Neural cell (in vitro differentiated cells): ENCODE measurements at regions not wholly inside any gene's neighbourhood (a gene's known extent, or its start where the extent isn't known, plus 50 kb on each side); places are given as distances from the start of the nearest gene placed in this dataset.

ENCODE experiments used
- H2AFZ ChIP-seq: fragments of 200-600, 300-800 bp; sonication (generic), shearing (Covaris generic); 2 replicates; pipeline ENCODE4 v1.6.0; 2014; ENCODE audit warnings: low read depth, mild to moderate bottlenecking, antibody characterized with exemption, low read length, moderate library complexity
- H3F3A ChIP-seq: fragments of 200-600 bp; shearing (Covaris generic); 2 replicates; pipeline ENCODE4 v1.6.1; 2016; ENCODE audit warnings: mild to moderate bottlenecking, moderate library complexity, mixed read lengths, antibody characterized with exemption, low read length; ENCODE audit not compliant: insufficient read depth, poor library complexity, severe bottlenecking
- H3K27ac ChIP-seq: fragments of 200-600, 300-800 bp; sonication (generic), shearing (Covaris generic); 2 replicates; pipeline ENCODE4 v1.5.1; 2014; ENCODE audit warnings: mild to moderate bottlenecking, low read length, moderate library complexity
- H3K27me3 ChIP-seq: fragments of 300-800, 200-600 bp; sonication (generic), shearing (Covaris generic); 2 replicates; pipeline ENCODE4 v1.6.0; 2014; ENCODE audit warnings: mild to moderate bottlenecking, low read depth, low read length, moderate library complexity; ENCODE audit not compliant: insufficient read depth
- H3K36me3 ChIP-seq: fragments of 300-800, 200-600 bp; sonication (generic), shearing (Covaris generic); 2 replicates; pipeline ENCODE4 v1.5.1; 2014; ENCODE audit warnings: mild to moderate bottlenecking, antibody characterized with exemption, low read length, moderate library complexity; ENCODE audit not compliant: insufficient read depth
- H3K4me2 ChIP-seq: fragments of 300-800, 200-600 bp; sonication (generic), shearing (Covaris generic); 2 replicates; pipeline ENCODE4 v1.6.0; 2014; ENCODE audit warnings: mild to moderate bottlenecking, low read length
- H3K4me3 ChIP-seq: fragments of 300-800, 200-600 bp; sonication (generic), shearing (Covaris generic); 2 replicates; pipeline ENCODE4 v1.5.1; 2014; ENCODE audit warnings: mild to moderate bottlenecking, low read length, moderate library complexity
- H3K79me2 ChIP-seq: fragments of 200-600 bp; shearing (Covaris generic); replicated peaks from 2 replicates; pipeline ENCODE4 v1.6.0; 2014; ENCODE audit warnings: mild to moderate bottlenecking, low read length, moderate library complexity; ENCODE audit not compliant: insufficient read depth
- H3K9ac ChIP-seq: fragments of 300-800, 200-600 bp; sonication (generic), shearing (Covaris generic); 2 replicates; pipeline ENCODE4 v1.6.1; 2016; ENCODE audit warnings: mild to moderate bottlenecking, low read length, mixed read lengths
- H3K9me2 ChIP-seq: fragments of 200-600 bp; shearing (Covaris generic); 2 replicates; pipeline ENCODE4 v1.6.1; 2016; ENCODE audit warnings: mild to moderate bottlenecking, low read length, mixed read lengths; ENCODE audit not compliant: insufficient read depth
- H3K9me3 ChIP-seq: fragments of 200-600, 300-800 bp; sonication (generic), shearing (Covaris generic); 2 replicates; pipeline ENCODE4 v1.6.1; 2016; ENCODE audit warnings: mild to moderate bottlenecking, mixed run types, low read length, moderate library complexity, mixed read lengths
- H4K20me1 ChIP-seq: fragments of 200-600 bp; shearing (Covaris generic); 2 replicates; pipeline ENCODE4 v1.6.1; 2016; ENCODE audit warnings: mild to moderate bottlenecking, mixed run types; ENCODE audit not compliant: insufficient read depth
- CTCF ChIP-seq: fragments of 450-650 bp; IDR thresholded peaks from 2 replicates; pipeline ENCODE4 v1.5.1; 2014; ENCODE audit warnings: antibody characterized with exemption, mild to moderate bottlenecking, moderate library complexity; ENCODE audit not compliant: poor library complexity, severe bottlenecking
- EP300 ChIP-seq: fragments of 450-650 bp; conservative IDR thresholded peaks from 2 replicates; pipeline ENCODE4 v1.6.1; 2014; ENCODE audit warnings: antibody characterized with exemption, mild to moderate bottlenecking, moderate library complexity; ENCODE audit not compliant: poor library complexity, severe bottlenecking
- EZH2 ChIP-seq: fragments of 200-600, 300-800 bp; shearing (Covaris generic), sonication (generic); IDR thresholded peaks from 2 replicates; pipeline ENCODE4 v1.6.1; 2014; ENCODE audit warnings: antibody characterized with exemption, low read length, borderline replicate concordance, mild to moderate bottlenecking; ENCODE audit not compliant: insufficient read depth, poor library complexity, severe bottlenecking
- MXI1 ChIP-seq: fragments of 450-650 bp; conservative IDR thresholded peaks from 2 replicates; pipeline ENCODE4 v1.6.1; 2014; ENCODE audit warnings: antibody characterized with exemption, mild to moderate bottlenecking; ENCODE audit not compliant: poor library complexity, severe bottlenecking
- POLR2AphosphoS5 ChIP-seq: IDR thresholded peaks from 2 replicates; pipeline ENCODE4 v1.6.1; 2012
- RAD21 ChIP-seq: fragments of 450-650 bp; conservative IDR thresholded peaks from 2 replicates; pipeline ENCODE4 v1.6.1; 2014; ENCODE audit warnings: antibody characterized with exemption, mild to moderate bottlenecking, moderate library complexity
- REST ChIP-seq: IDR thresholded peaks from 2 replicates; pipeline ENCODE4 v1.6.1; 2012; ENCODE audit warnings: borderline replicate concordance
- SMC3 ChIP-seq: fragments of 450-650 bp; conservative IDR thresholded peaks from 2 replicates; pipeline ENCODE4 v1.6.1; 2014; ENCODE audit warnings: antibody characterized with exemption, mild to moderate bottlenecking, moderate library complexity; ENCODE audit not compliant: poor library complexity
- TAF1 ChIP-seq: IDR thresholded peaks from 2 replicates; pipeline ENCODE4 v1.6.1; 2012; ENCODE audit warnings: low read depth

- H3F3A ChIP-seq = no peaks in the 10 kb centered on the region
Measured at GRCh38 chr2:122080871-122081270, 325.4 kb downstream of the TSN start.

GRCh38 chr2:122081751-122082150 lies 326.3 kb downstream of the TSN start:
- no peaks in the 10 kb centered on the region for H3F3A ChIP-seq
- H4K20me1 ChIP-seq = no peaks in the 10 kb centered on the region
- no peak overlapping the region for H3K4me3 ChIP-seq
- H3K9me2 ChIP-seq = no peaks in the 10 kb centered on the region
- H3K9me3 ChIP-seq = no peaks in the 10 kb centered on the region
- TF ChIP-seq SMC3 = no peak
- TF ChIP-seq REST = no peak
- no peak for TF ChIP-seq CTCF
- TF ChIP-seq MXI1 = no peak
- no peak for TF ChIP-seq EP300
- no peak for TF ChIP-seq POLR2AphosphoS5
- no peak for TF ChIP-seq EZH2
- no peak for TF ChIP-seq TAF1
- no peak for TF ChIP-seq RAD21
- H2AFZ ChIP-seq = no peak overlapping the region
- H3K27ac ChIP-seq = no peak overlapping the region
- no peaks in the 10 kb centered on the region for H3K36me3 ChIP-seq
- H3K79me2 ChIP-seq = no peaks in the 10 kb centered on the region
- H3K9ac ChIP-seq = no peak overlapping the region
- H3K4me2 ChIP-seq = no peak overlapping the region
- no peaks in the 10 kb centered on the region for H3K27me3 ChIP-seq

More at GRCh38 chr2:122080871-122081270, 325.4 kb downstream of the TSN start:
- no peaks in the 10 kb centered on the region for H3K9me3 ChIP-seq
- no peaks in the 10 kb centered on the region for H4K20me1 ChIP-seq
- H3K27me3 ChIP-seq = no peaks in the 10 kb centered on the region
- H3K4me3 ChIP-seq = no peak overlapping the region
- H3K9me2 ChIP-seq = no peaks in the 10 kb centered on the region
- no peaks in the 10 kb centered on the region for H3K79me2 ChIP-seq
- H3K27ac ChIP-seq = no peak overlapping the region
- TF ChIP-seq POLR2AphosphoS5 = no peak
- no peak for TF ChIP-seq MXI1
- no peak for TF ChIP-seq TAF1
- no peak for TF ChIP-seq RAD21
- no peak for TF ChIP-seq EZH2
- no peak for TF ChIP-seq REST
- TF ChIP-seq SMC3 = no peak
- no peak overlapping the region for H3K4me2 ChIP-seq
- H2AFZ ChIP-seq = no peak overlapping the region
- no peak overlapping the region for H3K9ac ChIP-seq
- H3K36me3 ChIP-seq = no peaks in the 10 kb centered on the region
